GM13976 (cell line): ENCODE measurements at regions not wholly inside any gene's neighbourhood (a gene's known extent, or its start where the extent isn't known, plus 50 kb on each side); places are given as distances from the start of the nearest gene placed in this dataset.

Source experiments
- DNase-seq: peaks from one replicate; pipeline ENCODE4 v3.0.0; 2012; ENCODE audit warnings: low spot score
- in situ Hi-C: fragments of 300-500 bp; cut with MboI; formaldehyde crosslinking; loops from one replicate; pipeline ENCODE4 v1.12.0; 2022; ENCODE audit warnings: low sequenced_read_pairs, mixed read lengths, inconsistent platforms; ENCODE audit not compliant: unreplicated experiment
- TF ChIP-seq, protein P1 (sequence below): IDR thresholded peaks from 2 replicates; pipeline ENCODE4 v1.5.1; 2012; ENCODE audit warnings: borderline replicate concordance, mild to moderate bottlenecking; ENCODE audit not compliant: insufficient read depth; ENCODE audit errors: extremely low read depth, missing control alignments, control extremely low read depth

DNA sequence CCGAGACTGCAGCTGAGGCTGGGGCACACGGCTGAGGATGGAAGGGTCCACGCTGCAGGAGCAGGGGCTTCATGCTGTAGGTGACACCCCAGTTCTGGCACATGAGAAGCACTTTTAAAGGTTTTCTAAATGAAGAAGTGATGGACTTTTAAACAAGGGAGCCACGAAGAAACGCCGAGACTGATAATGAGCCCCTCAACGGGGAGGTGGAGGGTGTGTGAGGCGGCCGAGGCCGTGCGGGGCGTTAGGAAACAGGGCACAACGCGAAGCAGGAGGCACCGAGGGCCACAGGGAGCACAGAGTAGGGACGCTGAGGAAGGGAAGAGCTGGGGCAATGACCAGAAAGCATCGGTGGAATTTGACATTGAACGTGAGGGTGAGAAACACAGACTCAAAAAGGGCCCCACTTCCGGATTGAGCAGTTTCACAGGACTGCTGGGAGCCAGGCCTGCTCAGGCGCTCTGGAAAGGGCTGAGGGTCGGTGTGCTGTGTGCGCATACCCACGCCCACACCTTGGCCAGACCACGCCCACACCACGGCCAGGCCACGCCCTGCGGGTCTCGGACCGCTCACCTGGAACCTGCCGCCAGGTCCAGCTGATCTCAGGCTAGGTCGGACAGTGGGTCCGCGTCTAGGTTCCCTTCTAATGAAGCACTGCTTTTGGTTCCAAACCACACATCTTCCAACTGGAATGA, 115.7 kb downstream of the GYPC start:
- in situ Hi-C loops: loop anchor here (25.0 kb wide), 2 partner anchors 234 to 534 kb away; no protein-coding TSS in a partner anchor
- TF ChIP-seq, protein P1, sequence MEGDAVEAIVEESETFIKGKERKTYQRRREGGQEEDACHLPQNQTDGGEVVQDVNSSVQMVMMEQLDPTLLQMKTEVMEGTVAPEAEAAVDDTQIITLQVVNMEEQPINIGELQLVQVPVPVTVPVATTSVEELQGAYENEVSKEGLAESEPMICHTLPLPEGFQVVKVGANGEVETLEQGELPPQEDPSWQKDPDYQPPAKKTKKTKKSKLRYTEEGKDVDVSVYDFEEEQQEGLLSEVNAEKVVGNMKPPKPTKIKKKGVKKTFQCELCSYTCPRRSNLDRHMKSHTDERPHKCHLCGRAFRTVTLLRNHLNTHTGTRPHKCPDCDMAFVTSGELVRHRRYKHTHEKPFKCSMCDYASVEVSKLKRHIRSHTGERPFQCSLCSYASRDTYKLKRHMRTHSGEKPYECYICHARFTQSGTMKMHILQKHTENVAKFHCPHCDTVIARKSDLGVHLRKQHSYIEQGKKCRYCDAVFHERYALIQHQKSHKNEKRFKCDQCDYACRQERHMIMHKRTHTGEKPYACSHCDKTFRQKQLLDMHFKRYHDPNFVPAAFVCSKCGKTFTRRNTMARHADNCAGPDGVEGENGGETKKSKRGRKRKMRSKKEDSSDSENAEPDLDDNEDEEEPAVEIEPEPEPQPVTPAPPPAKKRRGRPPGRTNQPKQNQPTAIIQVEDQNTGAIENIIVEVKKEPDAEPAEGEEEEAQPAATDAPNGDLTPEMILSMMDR: no peak
- no peak for DNase-seq

DNA sequence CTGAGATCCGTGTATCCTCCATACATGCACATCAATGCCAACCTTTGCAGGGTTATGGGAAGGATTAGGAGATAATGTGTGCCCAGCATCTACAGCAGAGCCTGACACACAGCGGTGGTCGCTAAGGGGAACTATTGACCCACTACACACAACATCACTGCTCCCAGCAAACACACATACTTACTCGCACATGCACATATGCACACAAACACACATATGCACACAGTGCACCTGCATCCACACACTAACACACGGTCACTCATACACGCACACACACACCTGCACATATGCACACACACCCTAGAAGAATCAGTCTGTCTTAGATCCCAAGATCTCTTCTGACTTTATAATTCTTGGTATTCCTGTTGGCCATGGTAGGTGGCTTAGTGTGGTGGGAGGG, 118.3 kb downstream of the GYPC start:
- in situ Hi-C loops: loop anchor here (25.0 kb wide), 2 partner anchors 237 to 537 kb away; no protein-coding TSS in a partner anchor
- TF ChIP-seq, protein P1: no peak
- no peak for DNase-seq

GRCh38 chr2:126774761-126775160, 118.8 kb downstream of the GYPC start:
- TF ChIP-seq, protein P1: no peak
- in situ Hi-C loops: loop anchor here (25.0 kb wide), 2 partner anchors 237 to 537 kb away; no protein-coding TSS in a partner anchor
- DNase-seq: no peak

DNA sequence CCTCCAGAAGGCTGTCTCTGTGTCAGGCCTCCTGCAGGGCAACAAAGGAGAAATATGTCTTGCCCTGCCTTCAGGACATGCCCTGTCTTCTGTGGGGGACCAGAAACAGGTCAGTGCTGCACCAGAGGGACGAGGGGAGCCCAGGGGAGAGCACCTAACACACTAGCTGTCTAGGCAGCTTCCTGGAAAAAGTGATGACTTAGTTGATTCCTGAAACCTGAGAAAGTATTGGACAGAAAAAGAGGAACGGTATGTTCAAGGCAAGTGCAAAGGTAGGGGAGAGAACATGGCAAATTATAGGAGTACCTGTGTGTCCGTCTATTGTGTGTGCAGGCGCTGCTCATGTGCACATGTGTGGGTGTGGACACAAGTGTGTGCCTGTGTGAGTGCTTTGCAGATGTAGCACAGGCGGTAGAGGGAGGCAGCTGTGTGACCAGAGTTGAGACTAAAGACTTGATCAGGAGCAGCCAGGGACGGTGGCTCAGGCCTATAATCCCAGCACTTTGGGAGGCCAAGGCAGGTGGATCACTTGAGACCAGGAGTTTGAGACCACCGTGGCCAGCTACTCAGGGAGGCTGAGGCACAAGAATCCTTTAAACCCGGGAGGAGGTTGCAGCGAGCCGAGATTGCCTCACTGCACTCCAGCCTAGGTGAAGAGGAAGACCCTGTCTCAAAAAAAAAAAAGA, 119.5 kb downstream of the GYPC start:
- in situ Hi-C loops: no loop called here
- TF ChIP-seq, protein P1: no peak

DNA sequence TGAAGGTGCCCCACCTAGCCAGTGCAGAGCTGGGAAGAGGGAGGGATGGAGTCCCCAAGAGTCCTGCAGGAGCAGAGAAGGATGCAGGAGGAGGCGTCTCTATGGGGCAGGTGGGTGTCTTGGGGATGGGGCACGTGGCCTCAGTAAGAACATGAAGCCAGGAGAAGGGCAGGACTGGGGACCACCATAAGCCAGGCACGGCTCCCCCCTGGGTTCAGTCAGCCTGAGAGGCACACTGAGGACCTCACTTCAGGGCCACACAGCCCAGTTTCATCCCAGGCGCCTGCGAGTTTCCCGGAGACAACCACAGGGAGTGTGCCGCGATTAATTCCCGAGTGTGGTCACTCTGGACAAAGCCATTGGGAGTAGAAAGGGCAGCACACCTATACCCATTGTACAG, 120.3 kb downstream of the GYPC start:
- DNase-seq: no peak
- in situ Hi-C loops: no loop called here
- TF ChIP-seq, protein P1: no peak

More for the DNA sequence above, 119.5 kb downstream of the GYPC start:
- DNase-seq: no peak

DNA sequence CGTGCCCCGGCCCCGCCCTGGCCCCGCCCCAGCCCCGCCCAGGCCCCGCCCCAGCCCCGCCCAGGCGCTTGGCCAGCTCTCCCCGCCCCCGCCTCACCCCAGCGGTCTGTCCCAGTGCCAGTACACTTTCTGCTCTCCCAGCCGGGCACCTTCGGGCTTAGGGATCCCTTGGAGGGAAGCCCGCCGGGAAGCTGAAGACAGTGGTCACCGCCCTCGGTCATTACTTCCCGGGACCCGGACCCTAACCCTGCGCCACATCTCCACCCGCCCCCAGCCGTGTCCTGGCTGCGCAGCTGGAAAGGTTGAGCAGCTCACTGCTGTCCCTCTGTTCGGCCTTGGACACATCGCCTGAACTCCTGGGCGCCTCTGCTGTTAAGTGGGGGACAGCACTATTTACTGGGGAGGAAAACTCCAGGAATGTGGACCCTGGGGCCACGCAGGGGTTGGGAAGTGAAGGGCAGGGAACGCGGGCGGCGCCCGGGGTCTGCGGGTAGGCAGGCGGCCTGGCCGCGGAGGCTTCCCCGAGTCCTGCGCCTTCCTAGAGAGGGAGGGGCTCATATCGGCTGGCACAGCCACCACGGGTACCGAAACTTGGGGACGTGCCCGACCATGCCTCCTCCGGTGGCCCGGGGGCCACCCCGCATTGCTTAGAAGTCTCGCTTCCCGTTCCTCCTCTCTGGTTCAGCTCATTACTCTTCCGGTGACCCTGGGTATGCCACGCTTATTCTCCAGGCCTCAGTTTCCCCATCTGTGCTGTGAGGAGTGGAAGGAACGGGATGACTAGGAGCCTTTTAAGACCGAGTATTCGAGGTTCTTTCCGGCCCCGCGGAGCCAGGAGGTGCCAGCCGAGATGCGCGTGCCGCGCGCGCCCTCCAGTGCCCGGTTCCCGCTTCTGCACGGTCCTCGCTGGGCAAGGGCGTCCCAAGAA, 121.0 kb downstream of the GYPC start:
- in situ Hi-C loops: no loop called here
- TF ChIP-seq, protein P1: peak; percentile 92
- DNase-seq: peak; percentile 88
